ENCODE measurements at regions not wholly inside any gene's neighbourhood (a gene's known extent, or its start where the extent isn't known, plus 50 kb on each side); places are given as distances from the start of the nearest gene placed in this dataset.

GRCh38 chr7:52120912-52121311 lies 804.3 kb upstream of the COBL start (continued):
- TF ChIP-seq, protein P1, sequence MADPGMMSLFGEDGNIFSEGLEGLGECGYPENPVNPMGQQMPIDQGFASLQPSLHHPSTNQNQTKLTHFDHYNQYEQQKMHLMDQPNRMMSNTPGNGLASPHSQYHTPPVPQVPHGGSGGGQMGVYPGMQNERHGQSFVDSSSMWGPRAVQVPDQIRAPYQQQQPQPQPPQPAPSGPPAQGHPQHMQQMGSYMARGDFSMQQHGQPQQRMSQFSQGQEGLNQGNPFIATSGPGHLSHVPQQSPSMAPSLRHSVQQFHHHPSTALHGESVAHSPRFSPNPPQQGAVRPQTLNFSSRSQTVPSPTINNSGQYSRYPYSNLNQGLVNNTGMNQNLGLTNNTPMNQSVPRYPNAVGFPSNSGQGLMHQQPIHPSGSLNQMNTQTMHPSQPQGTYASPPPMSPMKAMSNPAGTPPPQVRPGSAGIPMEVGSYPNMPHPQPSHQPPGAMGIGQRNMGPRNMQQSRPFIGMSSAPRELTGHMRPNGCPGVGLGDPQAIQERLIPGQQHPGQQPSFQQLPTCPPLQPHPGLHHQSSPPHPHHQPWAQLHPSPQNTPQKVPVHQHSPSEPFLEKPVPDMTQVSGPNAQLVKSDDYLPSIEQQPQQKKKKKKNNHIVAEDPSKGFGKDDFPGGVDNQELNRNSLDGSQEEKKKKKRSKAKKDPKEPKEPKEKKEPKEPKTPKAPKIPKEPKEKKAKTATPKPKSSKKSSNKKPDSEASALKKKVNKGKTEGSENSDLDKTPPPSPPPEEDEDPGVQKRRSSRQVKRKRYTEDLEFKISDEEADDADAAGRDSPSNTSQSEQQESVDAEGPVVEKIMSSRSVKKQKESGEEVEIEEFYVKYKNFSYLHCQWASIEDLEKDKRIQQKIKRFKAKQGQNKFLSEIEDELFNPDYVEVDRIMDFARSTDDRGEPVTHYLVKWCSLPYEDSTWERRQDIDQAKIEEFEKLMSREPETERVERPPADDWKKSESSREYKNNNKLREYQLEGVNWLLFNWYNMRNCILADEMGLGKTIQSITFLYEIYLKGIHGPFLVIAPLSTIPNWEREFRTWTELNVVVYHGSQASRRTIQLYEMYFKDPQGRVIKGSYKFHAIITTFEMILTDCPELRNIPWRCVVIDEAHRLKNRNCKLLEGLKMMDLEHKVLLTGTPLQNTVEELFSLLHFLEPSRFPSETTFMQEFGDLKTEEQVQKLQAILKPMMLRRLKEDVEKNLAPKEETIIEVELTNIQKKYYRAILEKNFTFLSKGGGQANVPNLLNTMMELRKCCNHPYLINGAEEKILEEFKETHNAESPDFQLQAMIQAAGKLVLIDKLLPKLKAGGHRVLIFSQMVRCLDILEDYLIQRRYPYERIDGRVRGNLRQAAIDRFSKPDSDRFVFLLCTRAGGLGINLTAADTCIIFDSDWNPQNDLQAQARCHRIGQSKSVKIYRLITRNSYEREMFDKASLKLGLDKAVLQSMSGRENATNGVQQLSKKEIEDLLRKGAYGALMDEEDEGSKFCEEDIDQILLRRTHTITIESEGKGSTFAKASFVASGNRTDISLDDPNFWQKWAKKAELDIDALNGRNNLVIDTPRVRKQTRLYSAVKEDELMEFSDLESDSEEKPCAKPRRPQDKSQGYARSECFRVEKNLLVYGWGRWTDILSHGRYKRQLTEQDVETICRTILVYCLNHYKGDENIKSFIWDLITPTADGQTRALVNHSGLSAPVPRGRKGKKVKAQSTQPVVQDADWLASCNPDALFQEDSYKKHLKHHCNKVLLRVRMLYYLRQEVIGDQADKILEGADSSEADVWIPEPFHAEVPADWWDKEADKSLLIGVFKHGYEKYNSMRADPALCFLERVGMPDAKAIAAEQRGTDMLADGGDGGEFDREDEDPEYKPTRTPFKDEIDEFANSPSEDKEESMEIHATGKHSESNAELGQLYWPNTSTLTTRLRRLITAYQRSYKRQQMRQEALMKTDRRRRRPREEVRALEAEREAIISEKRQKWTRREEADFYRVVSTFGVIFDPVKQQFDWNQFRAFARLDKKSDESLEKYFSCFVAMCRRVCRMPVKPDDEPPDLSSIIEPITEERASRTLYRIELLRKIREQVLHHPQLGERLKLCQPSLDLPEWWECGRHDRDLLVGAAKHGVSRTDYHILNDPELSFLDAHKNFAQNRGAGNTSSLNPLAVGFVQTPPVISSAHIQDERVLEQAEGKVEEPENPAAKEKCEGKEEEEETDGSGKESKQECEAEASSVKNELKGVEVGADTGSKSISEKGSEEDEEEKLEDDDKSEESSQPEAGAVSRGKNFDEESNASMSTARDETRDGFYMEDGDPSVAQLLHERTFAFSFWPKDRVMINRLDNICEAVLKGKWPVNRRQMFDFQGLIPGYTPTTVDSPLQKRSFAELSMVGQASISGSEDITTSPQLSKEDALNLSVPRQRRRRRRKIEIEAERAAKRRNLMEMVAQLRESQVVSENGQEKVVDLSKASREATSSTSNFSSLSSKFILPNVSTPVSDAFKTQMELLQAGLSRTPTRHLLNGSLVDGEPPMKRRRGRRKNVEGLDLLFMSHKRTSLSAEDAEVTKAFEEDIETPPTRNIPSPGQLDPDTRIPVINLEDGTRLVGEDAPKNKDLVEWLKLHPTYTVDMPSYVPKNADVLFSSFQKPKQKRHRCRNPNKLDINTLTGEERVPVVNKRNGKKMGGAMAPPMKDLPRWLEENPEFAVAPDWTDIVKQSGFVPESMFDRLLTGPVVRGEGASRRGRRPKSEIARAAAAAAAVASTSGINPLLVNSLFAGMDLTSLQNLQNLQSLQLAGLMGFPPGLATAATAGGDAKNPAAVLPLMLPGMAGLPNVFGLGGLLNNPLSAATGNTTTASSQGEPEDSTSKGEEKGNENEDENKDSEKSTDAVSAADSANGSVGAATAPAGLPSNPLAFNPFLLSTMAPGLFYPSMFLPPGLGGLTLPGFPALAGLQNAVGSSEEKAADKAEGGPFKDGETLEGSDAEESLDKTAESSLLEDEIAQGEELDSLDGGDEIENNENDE (IDR thresholded peaks at IDR 0.05; ENCODE audit: insufficient replicate concordance, low read length) = no peak

All from H1 (cell line).